SK-N-SH (cell line): ENCODE measurements at regions not wholly inside any gene's neighbourhood (a gene's known extent, or its start where the extent isn't known, plus 50 kb on each side); places are given as distances from the start of the nearest gene placed in this dataset.

ENCODE experiments used
- ELF1 ChIP-seq: IDR thresholded peaks from 2 replicates; pipeline ENCODE4 v1.4.0; 2012
- EP300 ChIP-seq, 2 experiments: IDR thresholded peaks; 2 replicates each; pipeline versions ENCODE4 v1.4.0 to v1.6.1; 2012; ENCODE audit warnings: borderline replicate concordance in 1 of 2, low read depth in 1 of 2, low read length in 1 of 2
- FOSL2 ChIP-seq: IDR thresholded peaks from 2 replicates; pipeline ENCODE4 v1.4.0; 2012; ENCODE audit warnings: low read depth, mild to moderate bottlenecking, moderate library complexity, borderline replicate concordance
- GABPA ChIP-seq: IDR thresholded peaks from 2 replicates; pipeline ENCODE4 v1.4.0; 2012; ENCODE audit warnings: low read depth, mild to moderate bottlenecking
- PBX3 ChIP-seq: IDR thresholded peaks from 2 replicates; pipeline ENCODE4; 2012
- POLR2AphosphoS5 ChIP-seq: IDR thresholded peaks from 2 replicates; pipeline ENCODE4 v1.6.1; 2012; ENCODE audit warnings: low read depth, low read length
- RAD21 ChIP-seq: IDR thresholded peaks from 2 replicates; pipeline ENCODE4 v1.6.1; 2012; ENCODE audit warnings: mild to moderate bottlenecking, low read length
- REST ChIP-seq: IDR thresholded peaks from 2 replicates; pipeline ENCODE4 v1.6.1; 2012; ENCODE audit warnings: mild to moderate bottlenecking, low read depth, low read length, moderate library complexity
- SIN3A ChIP-seq: IDR thresholded peaks from 2 replicates; pipeline ENCODE4 v1.6.1; 2012; ENCODE audit warnings: low read depth, mild to moderate bottlenecking, low read length, moderate library complexity, borderline replicate concordance
- SMC3 ChIP-seq: IDR thresholded peaks from 2 replicates; pipeline ENCODE4 v1.6.1; 2012; ENCODE audit warnings: low read depth, low read length, improper control_type of control experiment
- TF ChIP-seq, protein P1 (sequence below): fragments of 200-600 bp; sonication (generic); IDR thresholded peaks from 2 replicates; pipeline ENCODE4 v1.6.1; 2017; ENCODE audit warnings: antibody characterized with exemption, mild to moderate bottlenecking, moderate library complexity
- TF ChIP-seq, protein P2 (sequence below): IDR thresholded peaks from 2 replicates; pipeline ENCODE4 v1.4.0; 2012; ENCODE audit warnings: low read depth

GRCh38 chr11:112728288-112728687 lies 232.9 kb upstream of the NCAM1 start:
- TF ChIP-seq, protein P1, sequence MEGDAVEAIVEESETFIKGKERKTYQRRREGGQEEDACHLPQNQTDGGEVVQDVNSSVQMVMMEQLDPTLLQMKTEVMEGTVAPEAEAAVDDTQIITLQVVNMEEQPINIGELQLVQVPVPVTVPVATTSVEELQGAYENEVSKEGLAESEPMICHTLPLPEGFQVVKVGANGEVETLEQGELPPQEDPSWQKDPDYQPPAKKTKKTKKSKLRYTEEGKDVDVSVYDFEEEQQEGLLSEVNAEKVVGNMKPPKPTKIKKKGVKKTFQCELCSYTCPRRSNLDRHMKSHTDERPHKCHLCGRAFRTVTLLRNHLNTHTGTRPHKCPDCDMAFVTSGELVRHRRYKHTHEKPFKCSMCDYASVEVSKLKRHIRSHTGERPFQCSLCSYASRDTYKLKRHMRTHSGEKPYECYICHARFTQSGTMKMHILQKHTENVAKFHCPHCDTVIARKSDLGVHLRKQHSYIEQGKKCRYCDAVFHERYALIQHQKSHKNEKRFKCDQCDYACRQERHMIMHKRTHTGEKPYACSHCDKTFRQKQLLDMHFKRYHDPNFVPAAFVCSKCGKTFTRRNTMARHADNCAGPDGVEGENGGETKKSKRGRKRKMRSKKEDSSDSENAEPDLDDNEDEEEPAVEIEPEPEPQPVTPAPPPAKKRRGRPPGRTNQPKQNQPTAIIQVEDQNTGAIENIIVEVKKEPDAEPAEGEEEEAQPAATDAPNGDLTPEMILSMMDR: no peak
- TF ChIP-seq ELF1 (no peak), REST (no peak), PBX3 (no peak), FOSL2 (no peak), EP300 (IDR thresholded peaks at IDR 0.05; ENCODE audit: borderline replicate concordance in 1 of 2, low read depth in 1 of 2, low read length in 1 of 2) (no peak), SIN3A (no peak), SMC3 (no peak), GABPA (no peak), POLR2AphosphoS5 (no peak), RAD21 (no peak)
- TF ChIP-seq, protein P2, sequence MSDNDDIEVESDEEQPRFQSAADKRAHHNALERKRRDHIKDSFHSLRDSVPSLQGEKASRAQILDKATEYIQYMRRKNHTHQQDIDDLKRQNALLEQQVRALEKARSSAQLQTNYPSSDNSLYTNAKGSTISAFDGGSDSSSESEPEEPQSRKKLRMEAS: no peak
